Astrocyte (in vitro differentiated cells and primary cell): ENCODE measurements at regions not wholly inside any gene's neighbourhood (a gene's known extent, or its start where the extent isn't known, plus 50 kb on each side); places are given as distances from the start of the nearest gene placed in this dataset.

ENCODE experiments used
- DNase-seq: peaks from one replicate; pipeline ENCODE4 v3.0.0-alpha.2; 2010; ENCODE audit warnings: low read depth
- FAIRE-seq: peaks from 2 replicates; lab custom pipeline; 2011; peaks lifted over from hg19 to GRCh38; lab: Jason Lieb, UNC
- H2AFZ ChIP-seq: 2 replicates; pipeline ENCODE4 v1.6.0; 2012; ENCODE audit warnings: low read depth, low read length, inconsistent platforms
- H3K27ac ChIP-seq: 2 replicates; pipeline ENCODE4 v1.5.1; 2011; ENCODE audit warnings: low read depth, low read length, inconsistent platforms
- H3K27me3 ChIP-seq: 2 replicates; pipeline ENCODE4 v1.6.0; 2011; ENCODE audit warnings: low read length, inconsistent platforms; ENCODE audit not compliant: insufficient read depth
- H3K36me3 ChIP-seq: 2 replicates; pipeline ENCODE4 v1.5.1; 2011; ENCODE audit warnings: low read length, inconsistent platforms; ENCODE audit not compliant: insufficient read depth
- H3K4me1 ChIP-seq: 2 replicates; pipeline ENCODE4 v1.5.1; 2011; ENCODE audit warnings: low read length, inconsistent platforms; ENCODE audit not compliant: insufficient read depth
- H3K4me2 ChIP-seq: 2 replicates; pipeline ENCODE4 v1.6.0; 2012; ENCODE audit warnings: low read length, inconsistent platforms
- H3K4me3 ChIP-seq: 2 replicates; pipeline ENCODE4 v1.5.1; 2011; ENCODE audit warnings: low read depth, mild to moderate bottlenecking, low read length, inconsistent platforms; ENCODE audit not compliant: insufficient read depth
- H3K79me2 ChIP-seq: 2 replicates; pipeline ENCODE4 v1.6.0; 2012; ENCODE audit warnings: mild to moderate bottlenecking, low read length, inconsistent platforms; ENCODE audit not compliant: insufficient read depth
- H3K9ac ChIP-seq: 2 replicates; pipeline ENCODE4 v1.6.0; 2012; ENCODE audit warnings: mild to moderate bottlenecking, low read length, inconsistent platforms
- H3K9me3 ChIP-seq: 2 replicates; pipeline ENCODE4 v1.5.1; 2012; ENCODE audit warnings: low read depth, mild to moderate bottlenecking, low read length, inconsistent platforms; ENCODE audit not compliant: insufficient read depth
- H4K20me1 ChIP-seq: 2 replicates; pipeline ENCODE4 v1.6.0; 2012; ENCODE audit warnings: low read length, inconsistent platforms; ENCODE audit not compliant: insufficient read depth
- H3K27ac Mint-ChIP-seq: one replicate; pipeline ENCODE4 v1.8.0; 2021; ENCODE audit warnings: mild to moderate bottlenecking, mixed read lengths; ENCODE audit not compliant: unreplicated experiment
- H3K27me3 Mint-ChIP-seq: one replicate; pipeline ENCODE4 v1.8.0; 2021; ENCODE audit warnings: low read depth, mixed read lengths; ENCODE audit not compliant: unreplicated experiment
- H3K36me3 Mint-ChIP-seq: one replicate; pipeline ENCODE4 v1.8.0; 2021; ENCODE audit warnings: low read depth, mixed read lengths; ENCODE audit not compliant: unreplicated experiment
- H3K4me1 Mint-ChIP-seq: one replicate; pipeline ENCODE4 v1.8.0; 2021; ENCODE audit warnings: low read depth, mixed read lengths; ENCODE audit not compliant: unreplicated experiment
- H3K4me3 Mint-ChIP-seq: one replicate; pipeline ENCODE4 v1.8.0; 2021; ENCODE audit warnings: mild to moderate bottlenecking, moderate library complexity, mixed read lengths; ENCODE audit not compliant: unreplicated experiment
- H3K9me3 Mint-ChIP-seq: one replicate; pipeline ENCODE4 v1.8.0; 2021; ENCODE audit warnings: mild to moderate bottlenecking, mixed read lengths; ENCODE audit not compliant: unreplicated experiment
- CTCF ChIP-seq: IDR thresholded peaks from 2 replicates; pipeline ENCODE4 v1.5.1; 2011; ENCODE audit warnings: low read depth, mild to moderate bottlenecking, inconsistent platforms, low read length, moderate library complexity; ENCODE audit not compliant: insufficient read depth
- EZH2 ChIP-seq: IDR thresholded peaks from 2 replicates; pipeline ENCODE4 v1.6.1; 2012; ENCODE audit warnings: mild to moderate bottlenecking, low read length, inconsistent platforms; ENCODE audit not compliant: insufficient read depth

GRCh38 chr10:124217031-124217430 lies 123.6 kb upstream of the CHST15 start:
- Histone ChIP-seq H3K4me2 (no peak overlapping the region), H3K27me3 (peaks cover 9% of the 10 kb centered on the region), H3K4me1 (peaks cover 9% of the 10 kb centered on the region), H3K36me3 (no peaks in the 10 kb centered on the region), H3K4me3 (no peak overlapping the region), H3K79me2 (no peaks in the 10 kb centered on the region), H3K9ac (no peak overlapping the region), H3K27ac (no peak overlapping the region), H3K9me3 (no peaks in the 10 kb centered on the region), H2AFZ (no peak overlapping the region), H4K20me1 (no peaks in the 10 kb centered on the region)
- FAIRE-seq (no peak), DNase-seq (no peak)
- no peak for TF ChIP-seq EZH2
- TF ChIP-seq CTCF, result no peak
- H3K27me3 Mint-ChIP-seq, result peaks cover 36% of the 10 kb centered on the region
- H3K4me1 Mint-ChIP-seq, result peaks cover 8% of the 10 kb centered on the region
- no peaks in the 10 kb centered on the region for H3K36me3 Mint-ChIP-seq
- H3K27ac Mint-ChIP-seq, result peak overlapping the region; percentile 75
- H3K4me3 Mint-ChIP-seq, result no peak overlapping the region
- H3K9me3 Mint-ChIP-seq, result peaks cover 3% of the 10 kb centered on the region

GRCh38 chr10:124214610-124215375 lies 121.4 kb upstream of the CHST15 start:
- no peak overlapping the region for H3K4me3 Mint-ChIP-seq
- H3K27ac ChIP-seq, result no peak overlapping the region
- H3K4me3 ChIP-seq, result no peak overlapping the region
- peaks cover 32% of the 10 kb centered on the region for H3K27me3 Mint-ChIP-seq
- no peak overlapping the region for H3K4me2 ChIP-seq
- H3K9me3 Mint-ChIP-seq, result peaks cover 7% of the 10 kb centered on the region
- TF ChIP-seq CTCF (no peak), EZH2 (no peak)
- peaks cover 9% of the 10 kb centered on the region for H3K27me3 ChIP-seq
- no peaks in the 10 kb centered on the region for H3K36me3 ChIP-seq
- FAIRE-seq (no peak), DNase-seq (no peak)
- no peak overlapping the region for H3K27ac Mint-ChIP-seq
- no peak overlapping the region for H3K9ac ChIP-seq
- no peaks in the 10 kb centered on the region for H3K4me1 Mint-ChIP-seq
- H3K36me3 Mint-ChIP-seq, result no peaks in the 10 kb centered on the region
- no peaks in the 10 kb centered on the region for H4K20me1 ChIP-seq
- H2AFZ ChIP-seq, result no peak overlapping the region
- no peaks in the 10 kb centered on the region for H3K4me1 ChIP-seq
- no peaks in the 10 kb centered on the region for H3K79me2 ChIP-seq
- no peaks in the 10 kb centered on the region for H3K9me3 ChIP-seq

- Histone ChIP-seq H3K4me1 (no peaks in the 10 kb centered on the region), H2AFZ (no peak overlapping the region), H3K27me3 (peaks cover 10% of the 10 kb centered on the region), H3K36me3 (no peaks in the 10 kb centered on the region), H3K9ac (no peak overlapping the region), H3K27ac (no peak overlapping the region), H3K4me3 (no peak overlapping the region), H3K79me2 (no peaks in the 10 kb centered on the region), H3K4me2 (no peak overlapping the region), H4K20me1 (no peaks in the 10 kb centered on the region), H3K9me3 (no peaks in the 10 kb centered on the region)
- H3K9me3 Mint-ChIP-seq, result peaks cover 9% of the 10 kb centered on the region
- peaks cover 34% of the 10 kb centered on the region for H3K27me3 Mint-ChIP-seq
- H3K27ac Mint-ChIP-seq, result no peak overlapping the region
- no peaks in the 10 kb centered on the region for H3K36me3 Mint-ChIP-seq
- TF ChIP-seq EZH2 (no peak), CTCF (no peak)
- no peak overlapping the region for H3K4me3 Mint-ChIP-seq
- DNase-seq (no peak), FAIRE-seq (no peak)
- no peaks in the 10 kb centered on the region for H3K4me1 Mint-ChIP-seq
Observed at GRCh38 chr10:124213899-124214510, 120.6 kb upstream of the CHST15 start.
